HG02642 (cell line): ENCODE measurements at regions not wholly inside any gene's neighbourhood (a gene's known extent, or its start where the extent isn't known, plus 50 kb on each side); places are given as distances from the start of the nearest gene placed in this dataset.
"Not testable (repeated sequence)": the region's sequence is repeated elsewhere in the genome, so short reads cannot be mapped to it uniquely, and the experiment has no call there.

ENCODE experiments used
- ATAC-seq: cut with Tn5 transposase; IDR thresholded peaks from one replicate; pipeline ENCODE4 v1.9.1; 2021; ENCODE audit warnings: mild to moderate bottlenecking; ENCODE audit not compliant: unreplicated experiment, poor library complexity

DNA sequence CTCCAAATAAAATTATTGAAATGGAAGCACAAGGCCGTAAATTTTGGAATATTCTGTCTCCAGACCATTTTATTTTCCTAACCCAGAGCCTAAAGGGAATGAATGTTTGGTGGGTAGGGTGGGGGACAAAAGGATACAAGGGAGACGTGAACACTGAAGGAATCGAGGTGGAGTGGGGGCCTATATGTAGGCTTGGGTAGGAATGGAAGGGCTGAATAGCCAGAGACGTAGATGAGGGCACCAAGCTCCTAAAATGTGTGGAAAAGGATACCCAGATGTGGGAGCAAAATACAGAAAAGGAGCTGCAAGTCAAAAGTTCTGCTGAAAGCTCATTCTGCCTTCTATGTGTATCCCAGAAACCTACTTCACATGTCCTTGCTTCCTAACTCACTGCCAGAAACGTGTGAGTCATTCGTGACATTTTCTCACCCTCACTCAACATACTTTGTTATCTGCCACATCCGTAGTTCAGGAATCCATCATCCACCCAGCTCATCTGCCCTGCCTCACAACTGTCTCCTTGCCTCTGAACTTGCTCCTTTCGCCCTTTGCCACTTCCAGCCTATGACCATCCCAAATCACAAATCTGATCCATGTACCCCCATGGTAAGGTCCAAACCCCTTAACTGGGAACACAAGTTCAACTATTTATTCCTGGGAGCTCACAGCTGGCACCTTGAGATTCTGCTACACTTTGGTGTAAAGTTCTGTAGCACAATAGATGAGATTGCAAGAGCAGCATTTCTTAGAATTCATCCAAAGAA, 84.1 kb upstream of the PRDX6 start:
- ATAC-seq = no peak

GRCh38 chr1:173393659-173394000, 83.5 kb upstream of the PRDX6 start:
- ATAC-seq = no peak

DNA sequence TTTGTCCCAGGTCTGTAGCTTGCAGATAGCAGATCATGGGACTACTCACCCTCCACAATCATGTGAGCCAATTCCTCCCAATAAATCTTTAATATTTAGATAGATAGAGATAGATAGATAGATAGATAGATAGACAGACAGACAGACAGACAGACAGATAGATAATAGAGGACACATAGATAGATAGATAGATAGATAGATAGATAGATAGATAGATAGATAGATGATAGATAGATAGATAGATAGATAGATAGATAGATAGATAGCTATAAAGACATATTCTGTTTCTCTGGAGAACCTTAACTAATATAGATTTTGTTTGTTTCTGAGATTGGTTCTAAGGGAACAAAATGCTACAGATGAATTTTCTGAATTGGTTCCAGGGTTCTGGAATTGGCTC, 82.3 kb upstream of the PRDX6 start:
- not testable (repeated sequence) for ATAC-seq

DNA sequence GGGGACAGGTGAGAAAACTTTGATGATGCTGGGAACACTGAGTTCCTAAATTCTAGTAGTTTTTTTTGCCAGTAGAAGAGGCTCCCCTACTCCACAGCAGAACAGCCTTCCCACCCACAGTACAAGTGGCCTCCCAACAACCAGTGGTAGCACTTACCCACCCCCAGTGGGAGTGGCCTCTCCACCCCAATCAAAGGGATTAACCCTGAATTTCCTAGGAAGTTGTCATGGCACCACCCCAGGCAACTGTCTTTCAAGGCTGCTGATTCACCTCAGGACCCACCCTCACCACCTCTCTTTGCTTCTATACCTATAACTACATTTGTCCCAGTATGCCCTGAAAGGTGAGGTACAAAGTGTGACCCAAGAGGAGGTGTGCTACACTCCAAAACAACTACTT, 81.4 kb upstream of the PRDX6 start:
- ATAC-seq = no peak

- ATAC-seq = no peak
Measured at GRCh38 chr1:173400387-173400995, 76.6 kb upstream of the PRDX6 start.

DNA sequence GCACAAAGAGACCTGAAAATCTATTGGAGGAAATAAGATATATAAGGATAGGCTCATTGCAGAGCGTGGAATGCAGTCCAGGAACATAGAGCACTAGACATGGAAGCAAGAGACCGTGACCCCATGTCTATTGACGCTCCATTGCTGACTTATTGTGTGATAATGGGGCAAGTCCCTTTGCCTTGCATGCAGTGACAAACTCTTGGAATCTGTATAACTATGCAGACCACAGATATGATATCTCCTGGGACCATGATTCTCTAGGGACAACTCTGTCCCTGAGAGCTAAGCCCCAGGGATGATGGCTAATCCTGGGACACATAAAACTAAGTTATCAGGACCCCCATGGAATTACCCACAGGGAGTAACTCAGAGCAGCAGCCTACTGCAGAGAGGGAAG, 73.1 kb upstream of the PRDX6 start:
- ATAC-seq = no peak

GRCh38 chr1:173405281-173405680, 71.9 kb upstream of the PRDX6 start:
- no peak for ATAC-seq

DNA sequence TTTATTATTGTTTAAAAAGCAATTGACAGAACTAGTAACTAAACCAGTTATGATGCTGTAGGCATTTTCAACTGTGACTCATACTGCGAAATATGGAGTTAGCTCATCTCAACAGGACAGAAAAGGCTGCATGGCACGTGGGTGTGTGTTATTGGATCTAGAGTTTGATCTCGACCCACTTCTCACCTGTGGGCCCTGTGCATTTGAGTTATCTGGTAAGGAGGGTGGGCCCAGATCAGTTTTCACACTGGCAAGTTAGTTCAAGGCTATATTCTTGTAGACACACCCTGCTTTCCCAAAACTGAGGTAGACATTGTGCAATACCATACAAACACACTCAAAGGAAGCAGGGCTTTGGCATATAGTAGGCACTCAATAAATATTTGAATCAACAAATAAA, 71.3 kb upstream of the PRDX6 start:
- no peak for ATAC-seq

GRCh38 chr1:173406783-173407230, 70.3 kb upstream of the PRDX6 start:
- ATAC-seq = no peak

- ATAC-seq = no peak
Measured at GRCh38 chr1:173407846-173408245, 69.3 kb upstream of the PRDX6 start.

DNA sequence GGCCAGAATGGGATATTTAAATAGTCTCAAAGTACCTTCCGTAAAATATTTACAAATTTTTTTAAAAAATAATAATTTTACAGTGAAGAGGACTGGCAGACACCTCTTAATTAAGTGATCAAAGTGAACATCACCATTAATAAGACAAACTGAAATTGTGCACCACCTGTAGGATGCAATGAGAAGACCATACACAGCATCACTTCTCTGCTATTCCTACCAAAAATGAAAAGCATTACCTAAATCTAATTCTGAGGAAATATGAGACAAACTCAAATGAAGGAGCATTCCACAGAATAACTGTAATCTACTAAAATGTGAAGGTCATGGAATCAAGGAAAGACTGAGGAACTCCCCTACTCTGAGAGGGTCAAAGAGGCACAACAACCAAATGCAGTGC, 68.2 kb upstream of the PRDX6 start:
- ATAC-seq = no peak

DNA sequence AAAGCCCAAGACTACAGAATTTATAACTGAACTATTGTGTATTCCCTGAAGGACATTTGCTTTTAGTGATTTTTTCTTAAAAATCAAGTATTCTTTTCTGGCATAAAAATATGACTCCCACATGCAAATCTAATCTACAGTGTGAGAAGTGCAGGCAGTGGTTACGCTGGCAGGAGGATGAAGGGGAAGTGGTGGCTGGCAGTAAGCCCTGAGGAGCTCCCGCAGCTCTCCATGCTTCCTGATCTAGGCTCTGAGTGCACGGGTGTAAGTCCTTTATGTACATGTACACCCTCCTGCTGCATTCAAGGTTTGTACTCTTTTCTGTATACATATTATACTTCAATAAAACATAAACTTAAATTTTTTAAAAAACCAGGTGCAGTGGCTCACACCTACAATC, 67.5 kb upstream of the PRDX6 start:
- no peak for ATAC-seq

DNA sequence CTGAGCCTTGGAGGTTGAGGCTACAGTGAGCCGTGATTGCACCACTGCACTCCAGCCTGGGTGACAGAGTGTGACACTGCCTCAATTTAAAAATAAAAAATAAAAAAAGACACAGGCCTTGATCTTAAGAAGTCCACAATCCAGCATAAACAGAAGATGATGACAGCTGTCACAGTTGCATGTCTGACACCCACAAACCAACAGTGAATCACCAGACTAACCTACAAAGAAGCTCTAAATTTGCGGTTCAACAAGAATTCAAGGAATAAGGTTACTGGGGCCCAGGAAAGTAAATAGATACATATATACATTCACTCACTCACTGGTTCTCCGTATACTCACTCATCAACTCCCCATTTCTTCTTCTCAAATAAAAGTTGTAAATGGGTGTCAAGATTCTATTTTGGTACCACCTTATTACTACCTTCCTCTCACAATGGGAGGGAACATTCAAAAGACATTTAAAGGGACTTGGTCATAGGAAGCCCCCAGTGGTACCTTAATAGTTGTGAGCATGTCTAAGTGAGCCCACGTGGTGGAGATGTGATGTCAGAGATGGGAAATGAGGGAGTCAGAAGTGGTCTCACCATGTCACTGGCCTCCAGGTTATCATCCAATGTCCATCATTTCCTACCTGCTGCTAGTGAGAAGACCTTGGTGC, 66.9 kb upstream of the PRDX6 start:
- peak; percentile 6 for ATAC-seq

DNA sequence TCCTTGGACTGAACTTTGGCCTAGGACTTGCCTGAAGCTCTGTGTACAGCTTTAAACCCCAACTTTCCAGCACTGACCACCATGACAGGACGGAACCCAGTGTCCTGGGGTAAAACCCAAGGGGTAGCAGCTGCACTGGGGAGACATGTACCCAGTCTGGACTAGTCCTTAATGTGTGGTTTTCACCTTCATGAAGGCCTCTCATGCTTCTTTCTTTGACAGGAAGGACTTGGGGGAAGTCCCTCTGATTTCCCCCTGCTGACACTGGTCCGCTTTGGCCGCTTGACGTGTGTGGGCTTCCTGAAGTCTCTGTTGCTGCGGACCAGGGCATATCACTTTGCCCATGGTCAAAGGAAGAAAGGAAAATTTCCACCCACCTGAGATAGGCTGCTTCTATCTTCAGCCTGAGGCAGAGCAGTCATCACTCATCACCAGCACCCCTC, 66.3 kb upstream of the PRDX6 start:
- ATAC-seq = peak; percentile 54

DNA sequence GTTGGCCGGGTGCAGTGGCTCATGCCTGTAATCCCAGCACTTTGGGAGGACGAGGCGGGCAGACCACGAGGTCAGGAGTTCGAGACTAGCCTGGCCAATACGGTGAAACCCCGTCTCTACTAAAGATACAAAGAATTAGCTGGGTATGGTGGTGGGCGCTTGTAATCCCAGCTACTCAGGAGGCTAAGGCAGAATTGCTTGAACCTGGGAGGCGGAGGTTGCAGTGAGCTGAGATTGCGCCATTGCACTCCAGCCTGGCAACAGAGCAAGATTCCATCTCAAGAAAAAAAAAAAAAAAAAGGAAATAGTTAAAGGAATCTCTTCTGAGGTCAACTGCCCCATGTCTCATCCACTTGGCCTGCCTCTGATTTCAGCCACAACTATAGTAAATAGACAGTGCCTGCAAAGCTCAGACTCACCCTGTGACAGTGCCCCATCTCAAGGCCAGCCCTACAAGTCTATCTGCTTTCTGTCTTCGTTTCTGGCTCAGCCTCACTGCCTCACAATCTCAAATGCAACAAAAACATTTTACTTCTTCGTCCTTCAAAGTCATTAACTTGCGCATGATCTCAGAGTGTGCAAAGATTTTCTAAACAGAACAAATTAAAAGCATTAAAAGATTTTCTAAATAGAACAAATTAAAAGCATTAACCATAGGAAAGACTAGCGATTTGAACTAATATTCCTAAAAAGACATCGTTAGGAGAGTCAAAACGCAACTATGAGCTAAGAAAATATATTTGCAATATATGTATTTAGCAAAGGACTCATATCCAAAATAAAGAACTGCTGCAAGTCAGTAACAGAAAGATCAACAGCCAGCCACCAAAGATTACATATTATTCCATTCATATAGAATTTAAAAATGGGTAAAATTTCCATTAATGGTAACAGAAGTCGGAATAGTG, 65.0 kb upstream of the PRDX6 start:
- ATAC-seq = no peak

GRCh38 chr1:173413271-173413707, 63.8 kb upstream of the PRDX6 start:
- ATAC-seq = no peak

GRCh38 chr1:173414136-173414535, 63.0 kb upstream of the PRDX6 start:
- peak; percentile 38 for ATAC-seq

DNA sequence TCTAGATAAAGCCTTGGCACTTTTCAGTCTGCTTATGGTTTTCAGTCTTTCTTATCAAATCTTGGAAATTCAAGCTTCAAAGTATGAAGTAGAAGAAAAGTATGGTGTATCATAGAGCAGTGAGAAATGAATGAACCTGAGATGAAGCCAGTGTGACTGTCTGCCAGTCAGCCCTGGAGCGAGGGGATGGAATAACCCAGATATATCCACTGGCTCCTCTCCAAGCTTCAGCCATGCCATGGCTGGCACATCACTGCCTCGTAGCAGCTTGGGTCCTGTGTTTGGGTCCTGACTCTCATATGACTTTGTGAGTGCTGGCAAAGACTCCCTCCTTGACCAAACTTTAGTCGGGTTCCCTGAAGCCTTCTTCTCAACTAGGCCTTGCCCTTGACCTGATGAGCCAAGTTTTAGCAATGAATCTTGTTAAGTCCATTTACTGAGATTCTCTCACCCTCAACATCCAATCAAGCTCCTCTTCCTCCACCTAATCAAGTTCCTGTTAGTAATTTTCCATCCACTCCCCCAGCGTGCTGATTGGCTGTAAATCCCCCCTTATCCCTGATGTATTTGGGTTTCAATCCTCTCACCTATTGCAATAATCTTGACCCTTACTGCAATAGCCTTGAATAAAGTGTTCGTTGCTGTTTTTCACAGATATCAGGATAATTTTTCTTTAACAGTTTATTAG, 62.5 kb upstream of the PRDX6 start:
- no peak for ATAC-seq

GRCh38 chr1:173415490-173415889, 61.6 kb upstream of the PRDX6 start:
- peak; percentile 39 for ATAC-seq

DNA sequence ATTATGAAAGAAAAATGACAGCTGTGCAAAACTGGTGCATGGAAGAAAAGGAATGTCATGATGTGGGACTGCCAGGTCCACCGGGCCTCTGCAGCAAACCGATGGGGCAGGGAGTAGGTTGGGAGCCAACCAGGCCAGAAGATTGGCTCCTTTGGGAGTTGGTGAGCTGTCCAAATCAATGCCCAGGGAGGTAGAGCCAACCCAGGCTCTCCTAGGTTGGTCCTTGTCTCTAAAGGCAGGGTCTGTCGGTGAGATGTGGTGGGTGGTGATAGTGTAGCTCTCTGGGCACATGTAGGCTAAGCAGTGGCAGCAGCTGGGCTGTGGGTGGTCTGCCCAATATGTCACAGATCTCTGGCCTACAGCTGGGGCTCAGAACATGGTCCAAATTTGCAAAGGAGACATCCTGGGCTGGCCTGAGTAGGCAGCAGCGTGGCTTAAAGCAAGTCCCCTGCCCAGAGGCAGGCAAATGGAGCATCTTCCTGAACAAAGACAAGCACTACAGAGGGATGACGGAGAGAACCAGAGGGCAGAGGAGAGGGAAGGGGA, 61.2 kb upstream of the PRDX6 start:
- peak; percentile 10 for ATAC-seq
